NCI-H2227 (cell line): ENCODE measurements at regions not wholly inside any gene's neighbourhood (a gene's known extent, or its start where the extent isn't known, plus 50 kb on each side); places are given as distances from the start of the nearest gene placed in this dataset.
"Not testable (repeated sequence)": the region's sequence is repeated elsewhere in the genome, so short reads cannot be mapped to it uniquely, and the experiment has no call there.

Experiments used
- DNase-seq: peaks from one replicate; lab custom pipeline; 2025; ENCODE audit not compliant: unreplicated experiment; lab: John Stamatoyannopoulos, UW

DNA sequence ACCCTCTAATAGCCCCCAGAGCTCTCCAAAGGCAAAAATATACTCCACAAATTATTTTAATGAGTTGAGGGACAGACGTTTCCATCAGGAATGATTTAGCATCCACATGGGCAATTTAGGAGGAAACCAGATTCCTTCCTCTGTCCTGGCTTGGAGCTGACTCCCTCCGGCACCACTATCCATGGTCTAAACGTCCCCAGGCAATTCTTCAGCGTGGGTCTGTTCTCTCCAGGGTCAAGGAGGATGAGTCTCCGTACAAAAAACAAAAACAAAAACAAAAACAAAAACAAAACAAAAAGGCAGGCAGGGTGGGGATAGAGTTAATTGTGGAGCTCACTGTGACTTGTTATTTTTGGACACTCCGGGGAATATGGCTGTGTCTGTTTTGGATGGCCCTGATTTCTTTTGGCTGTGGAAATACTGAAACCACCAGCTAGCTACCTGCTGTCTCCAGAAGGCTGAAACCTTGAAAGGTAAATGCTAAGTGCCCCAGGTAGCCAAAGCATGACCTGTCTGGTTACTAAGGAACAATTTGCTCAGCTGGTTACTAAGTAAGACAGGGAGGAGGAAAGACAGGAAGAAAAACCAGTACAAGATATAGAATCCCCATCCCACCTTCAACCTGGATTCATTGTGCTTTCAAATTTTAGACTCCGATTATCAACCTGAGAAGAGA lies 419.1 kb upstream of the LCORL start:
- DNase-seq = no peak

DNA sequence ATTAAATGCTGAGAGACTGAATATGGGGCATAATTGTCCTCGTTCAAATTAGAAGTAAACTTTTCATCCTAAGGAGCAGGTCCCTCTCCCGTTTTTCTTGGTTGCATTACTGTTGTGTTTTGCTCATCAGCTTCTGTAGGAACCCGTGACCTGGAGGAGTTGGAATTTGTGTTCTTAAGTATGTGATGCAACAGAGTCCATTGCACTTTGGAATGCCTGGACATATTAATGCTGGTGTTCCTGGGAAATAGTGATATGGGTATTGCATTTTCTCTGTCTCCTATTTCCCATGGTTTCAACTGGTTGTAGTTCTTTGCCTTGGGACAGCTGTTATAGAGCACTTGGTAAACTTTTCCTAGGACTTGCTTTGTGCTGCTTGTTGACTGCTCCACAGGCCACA lies 417.8 kb upstream of the LCORL start:
- DNase-seq = no peak

DNA sequence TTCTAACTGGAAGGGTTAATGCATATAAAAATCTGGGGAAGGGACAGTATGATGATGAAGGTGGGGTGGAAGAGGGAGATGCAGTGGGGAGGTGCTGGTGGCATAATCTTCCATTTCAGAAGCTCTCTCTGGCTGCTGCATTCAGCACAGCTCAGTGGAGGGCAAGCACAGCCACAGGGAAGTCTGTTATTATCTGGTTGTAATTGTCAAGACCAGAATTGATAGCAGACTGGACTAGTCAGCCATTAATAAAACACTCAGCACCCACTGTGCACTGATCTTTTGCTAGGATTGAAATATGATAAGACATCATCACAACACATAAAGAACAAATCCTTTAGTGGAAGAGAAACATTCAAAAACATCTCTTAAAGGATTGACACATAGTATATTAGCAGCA lies 414.2 kb upstream of the LCORL start:
- peak; percentile 48 for DNase-seq

DNA sequence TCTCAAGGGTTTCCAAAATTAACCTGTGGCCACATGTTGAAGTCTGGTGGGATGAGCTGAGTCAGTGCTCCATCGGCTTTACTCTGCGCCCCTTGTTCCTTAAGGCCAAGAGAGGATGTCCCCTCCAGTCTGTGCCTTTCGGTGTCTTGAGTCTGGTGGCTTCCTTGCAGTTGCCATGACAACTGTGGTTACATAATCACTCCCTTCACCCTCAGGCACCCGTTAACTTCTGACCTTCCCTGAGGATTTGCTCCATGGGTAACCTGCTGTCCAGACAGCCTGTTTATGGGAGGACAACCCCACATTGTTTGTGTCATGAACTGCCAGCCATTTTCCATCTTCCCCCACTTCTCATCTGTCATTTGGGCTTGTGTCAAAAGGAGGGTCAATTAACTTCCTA lies 401.1 kb upstream of the LCORL start:
- no peak for DNase-seq

DNA sequence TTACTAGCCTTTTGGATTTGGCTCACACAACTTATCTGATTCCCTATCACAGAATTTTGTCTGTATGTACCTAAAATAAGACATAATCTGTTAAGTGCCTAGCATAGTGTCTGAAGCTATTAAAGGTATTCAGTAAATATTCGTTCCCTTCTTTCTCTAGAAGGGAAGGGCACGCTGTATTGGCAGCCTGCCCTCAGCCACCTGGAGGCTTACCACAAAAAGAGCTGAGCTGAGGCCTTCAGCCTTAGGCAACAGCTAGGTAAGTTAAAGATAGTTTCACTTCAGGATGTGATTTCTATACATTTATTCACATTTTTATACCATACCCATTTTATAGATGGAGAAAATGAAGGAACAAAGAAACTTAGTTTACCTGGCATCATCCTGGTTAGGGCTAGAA lies 400.0 kb upstream of the LCORL start:
- no peak for DNase-seq

DNA sequence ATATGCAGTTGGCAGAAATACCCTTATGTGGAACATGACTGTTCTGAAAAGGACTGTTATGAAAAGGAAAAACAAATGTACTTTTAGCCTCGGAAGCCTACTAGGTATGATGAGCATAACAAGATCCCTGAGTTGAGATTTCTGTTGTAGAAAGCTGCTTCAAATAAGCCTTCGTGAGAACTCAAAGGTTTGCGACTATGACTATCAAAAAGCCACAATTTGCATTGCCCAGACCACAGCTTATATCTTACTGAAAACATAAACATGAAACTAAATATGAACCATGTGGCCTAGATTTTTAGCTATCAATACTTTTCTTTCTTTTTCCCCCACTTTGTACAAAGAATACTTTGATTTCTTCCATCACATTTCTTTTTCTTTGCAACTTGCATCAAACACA lies 398.2 kb upstream of the LCORL start:
- no peak for DNase-seq

DNA sequence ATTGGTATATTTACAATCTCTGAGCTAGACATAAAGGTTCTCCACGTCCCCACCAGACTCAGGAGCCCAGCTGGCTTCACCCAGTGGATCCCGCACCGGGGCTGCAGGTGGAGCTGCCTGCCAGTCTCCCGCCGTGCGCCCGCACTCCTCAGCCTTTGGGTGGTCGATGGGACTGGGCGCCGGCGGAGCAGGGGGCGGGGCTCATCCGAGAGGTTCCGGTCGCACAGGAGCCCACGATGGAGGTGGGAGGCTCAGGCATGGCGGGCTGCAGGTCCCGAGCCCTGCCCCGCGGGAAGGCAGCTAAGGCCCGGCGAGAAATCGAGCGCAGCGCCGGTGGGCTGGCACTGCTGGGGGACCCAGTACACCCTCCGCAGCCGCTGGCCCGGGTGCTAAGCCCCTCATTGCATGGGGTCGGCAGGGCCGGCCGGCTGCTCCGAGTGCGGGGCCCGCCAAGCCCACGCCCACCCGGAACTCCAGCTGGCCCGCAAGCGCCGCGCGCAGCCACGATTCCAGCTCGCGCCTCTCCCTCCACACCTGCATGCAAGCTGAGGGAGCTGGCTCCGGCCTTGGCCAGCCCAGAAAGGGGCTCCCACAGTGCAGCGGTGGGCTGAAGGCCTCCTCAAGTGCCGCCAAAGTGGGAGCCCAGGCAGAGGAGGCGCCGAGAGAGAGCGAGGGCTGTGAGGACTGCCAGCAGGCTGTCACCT lies 396.8 kb upstream of the LCORL start:
- DNase-seq = not testable (repeated sequence)

DNA sequence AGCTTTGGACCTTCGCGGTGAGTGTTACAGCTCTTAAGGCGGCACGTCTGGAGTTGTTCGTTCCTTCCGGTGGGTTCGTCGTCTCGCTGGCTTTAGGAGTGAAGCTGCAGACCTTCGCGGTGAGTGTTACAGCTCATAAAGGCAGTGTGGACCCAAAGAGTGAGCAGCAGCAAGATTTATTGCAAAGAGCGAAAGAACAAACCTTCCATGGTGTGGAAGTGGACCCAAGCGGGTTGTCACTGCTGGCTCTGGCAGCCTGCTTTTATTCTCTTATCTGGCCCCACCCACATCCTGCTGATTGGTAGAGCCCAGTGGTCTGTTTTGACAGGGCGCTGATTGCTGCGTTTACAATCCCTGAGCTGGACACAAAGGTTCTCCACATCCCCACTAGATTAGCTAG lies 396.1 kb upstream of the LCORL start:
- not testable (repeated sequence) for DNase-seq

DNA sequence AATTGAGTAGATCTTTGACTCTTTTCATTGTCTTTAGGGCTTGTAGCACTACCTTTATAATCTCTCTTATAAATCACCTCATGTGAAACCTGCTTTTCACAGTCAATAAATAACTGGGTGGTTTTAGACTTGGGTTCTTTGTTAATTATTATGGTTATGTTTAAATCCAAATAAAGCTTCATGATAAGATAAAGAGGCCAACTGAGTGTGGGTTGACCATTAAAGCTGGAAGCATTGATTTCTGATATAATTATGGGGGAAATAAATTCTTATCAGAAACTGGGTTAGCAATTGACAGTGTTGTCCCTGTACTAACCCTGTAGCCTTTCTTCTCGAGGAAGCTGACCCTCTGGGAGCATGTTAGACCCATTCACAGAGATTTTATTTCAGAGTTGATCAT lies 384.7 kb upstream of the LCORL start:
- no peak for DNase-seq

DNA sequence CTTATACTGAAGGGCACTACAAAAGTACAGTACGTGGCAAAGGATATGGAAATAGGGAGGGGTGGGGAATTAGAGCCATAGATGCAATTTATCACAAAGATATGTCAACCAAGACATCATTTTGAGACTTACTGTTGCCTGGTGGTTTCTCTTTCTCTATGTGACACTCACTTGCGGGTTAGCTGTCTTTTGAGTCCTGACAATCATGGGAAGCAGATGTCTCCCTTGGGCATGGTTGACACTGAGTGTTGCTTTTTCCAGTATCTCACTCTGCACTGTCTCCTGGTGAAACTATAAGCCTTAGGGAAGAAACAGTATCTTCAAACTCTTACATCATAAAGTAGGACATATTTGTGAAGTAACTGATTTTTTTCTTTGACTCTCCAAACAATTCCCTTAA lies 383.5 kb upstream of the LCORL start:
- DNase-seq = no peak

DNA sequence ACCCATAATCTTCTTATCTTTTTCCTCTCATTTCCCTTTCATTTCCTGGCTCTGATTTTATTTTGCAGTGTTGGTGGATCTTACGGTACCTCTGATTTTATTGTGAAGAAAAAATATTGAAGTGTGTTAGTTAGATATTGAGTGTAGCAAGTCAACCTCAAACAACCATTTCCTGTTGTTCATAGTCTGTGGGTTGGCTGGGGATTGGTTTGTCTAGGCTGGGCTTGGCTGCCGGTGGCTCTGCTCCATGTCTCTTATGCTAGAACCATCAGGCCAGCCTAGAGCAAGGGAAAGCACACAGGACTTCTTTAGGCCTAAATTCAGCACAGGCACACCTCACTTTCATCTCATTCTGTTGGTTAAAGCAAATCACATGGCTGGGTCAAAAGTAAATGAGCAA lies 383.1 kb upstream of the LCORL start:
- DNase-seq = no peak

DNA sequence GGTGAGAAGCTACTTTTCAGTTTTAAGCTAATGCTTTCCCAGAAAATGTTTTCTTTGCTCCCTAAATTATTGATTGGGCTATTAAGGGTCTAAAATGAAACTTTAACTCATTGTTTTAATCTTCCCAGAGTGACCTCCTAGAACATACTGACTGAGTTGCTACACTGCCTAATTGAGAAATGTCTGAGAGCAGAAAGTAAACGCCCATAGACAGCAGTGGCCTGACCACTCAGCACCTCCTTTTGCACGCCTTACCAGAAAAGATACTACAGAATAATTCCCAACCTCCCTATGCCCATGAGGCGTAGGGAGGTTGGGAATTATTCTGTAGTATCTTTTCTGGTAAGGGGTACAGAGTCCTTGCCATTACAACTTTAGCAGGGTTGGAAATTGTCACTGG lies 381.8 kb upstream of the LCORL start:
- no peak for DNase-seq

DNA sequence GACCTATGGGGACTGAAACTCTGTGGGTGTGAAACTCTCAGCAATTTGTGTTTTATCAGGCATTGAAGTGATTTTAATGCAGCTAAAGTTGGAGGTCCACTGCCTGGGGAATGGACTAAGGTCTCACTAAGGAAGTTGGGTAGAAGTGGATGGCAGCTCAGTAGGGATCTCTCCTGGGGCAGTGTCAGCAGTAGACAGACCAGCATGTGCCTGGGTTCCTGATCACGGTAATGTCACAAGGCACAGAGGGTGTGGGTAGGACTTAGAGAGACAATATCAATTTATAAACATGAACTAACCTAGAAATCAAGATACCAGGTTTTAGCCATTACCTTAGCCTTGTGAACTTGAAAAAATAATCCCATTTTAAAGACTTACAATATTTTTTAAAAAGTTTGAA lies 380.3 kb upstream of the LCORL start:
- DNase-seq = no peak

DNA sequence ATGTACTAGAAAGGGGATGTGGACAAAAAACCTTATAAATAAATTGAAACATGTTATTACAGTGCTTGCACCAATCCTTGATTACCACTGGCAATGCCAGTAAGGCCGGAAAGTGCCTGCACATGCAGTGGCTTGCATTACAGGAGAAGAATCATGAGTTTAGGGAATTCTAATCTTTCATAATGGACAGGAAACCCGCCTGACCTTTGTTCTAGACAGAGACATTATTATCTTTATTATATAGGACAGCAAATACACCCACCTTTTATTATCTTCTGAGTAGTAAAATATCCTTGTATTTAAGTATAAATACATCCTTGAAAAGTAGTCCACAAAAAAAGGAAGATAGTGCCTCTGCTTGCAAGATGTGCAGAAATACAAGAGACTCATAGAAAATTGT lies 379.9 kb upstream of the LCORL start:
- DNase-seq = peak; percentile 43

DNA sequence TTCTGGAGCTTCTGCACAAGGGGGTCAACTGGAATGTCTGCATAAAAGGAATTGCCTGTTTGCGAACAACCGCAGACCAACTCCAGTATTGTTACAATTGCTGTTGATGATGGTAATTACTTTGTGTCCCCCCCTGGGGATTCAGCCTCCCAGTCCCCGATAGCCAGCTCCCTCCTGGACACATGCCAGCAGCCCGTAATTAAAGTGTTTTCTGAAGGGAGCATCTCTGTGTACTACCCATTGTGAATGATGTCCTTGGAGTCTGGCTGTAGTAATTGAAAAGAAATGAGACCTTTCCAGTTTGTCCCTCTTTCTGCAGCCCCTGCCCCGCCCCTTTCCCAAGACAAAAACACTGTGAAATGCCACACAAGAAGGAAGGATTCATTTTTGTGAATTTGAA lies 377.1 kb upstream of the LCORL start:
- DNase-seq = peak; percentile 94

DNA sequence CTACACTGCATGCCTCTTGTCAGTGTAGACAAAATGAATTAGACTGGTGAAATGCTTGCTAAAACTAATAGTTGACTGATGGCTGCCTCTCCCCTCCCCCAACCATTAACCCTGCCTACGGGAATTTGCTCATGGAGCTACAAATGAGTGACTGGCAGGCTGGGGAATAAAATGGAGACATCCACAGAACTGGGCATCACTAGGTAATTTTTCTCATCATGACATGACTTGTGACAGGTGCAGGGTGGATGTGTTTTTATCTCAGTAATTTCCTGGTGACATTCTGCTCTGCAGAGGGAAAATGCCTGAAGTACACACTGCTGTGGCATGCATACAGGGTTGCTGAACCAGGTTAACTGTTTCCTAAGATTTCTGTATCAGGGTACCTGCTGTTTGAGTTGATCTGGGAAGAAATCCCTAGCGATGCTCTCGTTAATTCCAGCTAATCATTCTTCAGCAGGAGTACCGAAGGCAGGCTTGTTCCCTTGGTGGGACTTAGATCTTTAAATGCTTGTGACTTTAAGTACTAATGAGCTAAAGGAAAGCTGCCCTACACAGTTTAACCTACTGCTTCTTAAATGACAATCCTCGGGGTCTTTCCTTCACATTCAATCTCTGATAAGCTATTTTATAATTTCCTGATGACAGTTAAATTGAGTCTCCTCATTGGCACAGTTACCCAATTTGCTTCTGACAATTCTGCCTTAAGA lies 376.3 kb upstream of the LCORL start:
- DNase-seq = peak; percentile 20

DNA sequence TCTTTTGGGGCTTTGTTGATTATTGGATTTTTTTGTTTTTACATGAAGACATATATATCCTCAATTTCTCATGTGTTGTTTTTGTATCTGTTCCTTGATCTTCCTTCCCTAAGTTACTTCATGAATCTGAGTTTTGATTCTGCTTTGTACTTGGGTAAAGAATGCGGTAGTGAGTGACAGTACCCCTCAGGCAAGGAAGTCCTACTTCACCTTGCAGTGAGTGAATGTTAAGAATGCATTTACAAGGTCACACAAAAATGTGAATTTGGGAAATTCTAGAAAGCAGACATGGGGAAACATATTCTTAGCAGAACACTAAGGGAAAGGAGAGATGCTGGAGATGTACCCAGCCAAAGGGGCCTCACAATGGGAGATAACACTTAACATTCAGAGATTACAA lies 373.1 kb upstream of the LCORL start:
- no peak for DNase-seq

DNA sequence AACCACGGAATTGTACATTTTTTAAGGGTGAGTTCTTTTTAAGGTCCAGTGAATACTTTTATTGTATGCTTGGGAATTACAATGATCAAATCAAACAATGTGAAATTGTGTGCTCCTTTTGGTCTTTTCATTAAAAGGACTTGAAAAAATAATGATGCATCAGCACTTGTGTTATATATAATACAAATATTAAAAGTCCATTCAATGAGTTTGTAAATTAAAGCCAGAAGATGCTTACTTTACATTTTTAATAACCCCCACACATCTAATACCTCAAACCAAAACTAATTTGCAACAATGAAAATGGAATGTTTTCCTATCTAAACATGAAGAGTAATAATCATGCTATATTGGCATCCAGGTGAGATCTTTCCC lies 369.8 kb upstream of the LCORL start:
- DNase-seq = no peak

DNA sequence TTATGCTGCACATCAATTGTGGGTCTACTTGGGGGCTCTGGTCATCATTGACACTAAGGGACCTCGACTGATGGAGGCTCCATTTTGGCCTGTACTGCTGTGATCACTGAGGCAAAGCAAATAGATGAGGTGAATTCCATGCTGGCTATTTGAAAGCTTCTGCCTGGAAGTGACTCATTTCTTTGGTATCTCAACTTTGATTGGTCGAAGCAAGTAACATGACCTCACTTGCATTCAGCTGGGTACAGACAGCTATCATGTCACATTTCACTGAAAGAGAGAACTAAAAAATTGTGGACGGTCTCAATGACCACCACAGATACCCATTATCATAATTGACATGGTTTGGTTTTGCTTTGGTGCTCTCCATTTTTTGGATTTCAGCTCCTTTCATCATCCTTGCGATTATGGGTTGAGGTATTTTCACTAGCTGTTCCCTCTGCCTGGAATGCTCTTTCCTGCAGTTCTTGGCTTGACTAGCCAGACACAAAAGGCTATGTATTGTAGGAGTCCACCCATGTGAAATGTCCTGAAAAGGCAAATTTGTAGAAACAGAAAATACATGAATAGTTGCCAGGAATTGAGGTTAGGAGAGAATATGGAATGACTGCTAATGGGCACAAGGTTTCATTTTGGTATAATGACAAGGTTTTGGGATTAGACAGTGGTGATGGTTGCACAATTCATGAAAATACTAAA lies 369.2 kb upstream of the LCORL start:
- DNase-seq = no peak

DNA sequence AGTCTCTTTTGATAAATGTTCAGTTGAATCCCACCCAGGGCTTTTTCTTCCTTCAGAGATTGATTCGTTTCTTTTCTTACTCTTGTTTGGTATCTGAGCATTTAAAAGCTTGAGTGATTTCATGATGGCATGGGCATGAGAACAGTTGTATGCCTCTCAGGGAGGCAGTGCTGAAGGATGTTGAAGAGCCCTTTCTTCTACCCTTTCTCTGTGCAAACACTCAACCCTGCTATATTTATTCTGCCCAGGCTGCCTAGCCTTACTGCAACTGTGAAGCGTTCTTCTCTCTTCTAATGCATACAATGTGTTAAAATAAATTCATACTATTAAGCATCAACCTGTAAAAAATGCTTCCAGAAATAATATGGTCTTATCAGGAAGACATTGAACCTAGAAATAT lies 367.6 kb upstream of the LCORL start:
- no peak for DNase-seq

DNA sequence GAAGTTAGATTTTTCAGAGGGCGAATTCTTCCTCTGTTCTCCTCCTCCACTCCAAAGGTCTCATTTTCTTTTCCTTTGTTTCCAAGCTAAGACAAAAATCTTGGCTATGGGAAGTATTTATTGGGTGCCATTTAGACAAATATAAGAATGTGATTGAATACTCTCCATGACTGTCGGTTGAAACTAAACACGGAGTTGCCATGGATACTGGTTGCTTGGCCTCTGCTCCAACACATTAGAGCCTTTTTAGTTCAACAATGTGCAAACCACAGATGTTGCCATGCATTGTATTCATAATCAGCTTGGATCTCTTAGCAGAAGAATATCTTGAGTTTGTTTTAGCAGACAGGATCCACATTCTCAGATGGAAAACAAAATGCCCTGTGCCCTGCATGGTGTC lies 366.5 kb upstream of the LCORL start:
- peak; percentile 45 for DNase-seq

DNA sequence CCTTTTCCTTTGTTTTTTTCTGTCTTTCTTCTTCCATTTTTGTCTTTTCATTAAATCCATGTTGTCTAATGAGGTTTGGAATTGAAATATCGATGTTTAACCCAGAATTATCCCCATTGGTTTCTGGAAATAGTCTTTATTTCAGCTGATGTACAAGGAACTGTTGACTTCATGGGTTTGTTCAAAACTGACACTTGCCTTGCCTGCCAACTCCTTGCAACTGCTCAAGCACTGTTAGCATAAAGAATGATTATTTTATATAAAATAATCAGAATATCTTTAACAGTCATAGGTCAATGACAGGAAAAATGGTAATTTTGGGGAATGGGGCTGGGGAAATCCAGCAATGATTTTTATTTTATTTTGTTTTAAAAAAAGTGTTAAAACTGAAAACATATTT lies 359.6 kb upstream of the LCORL start:
- no peak for DNase-seq
